Ovary (tissue), 3 donors: ENCODE measurements at regions not wholly inside any gene's neighbourhood (a gene's known extent, or its start where the extent isn't known, plus 50 kb on each side); places are given as distances from the start of the nearest gene placed in this dataset.

Source experiments
- CTCF ChIP-seq, 3 donors: fragments of 450-650 bp in 2 of 3; fragments of 200-600 bp in 1 of 3; IDR thresholded peaks; one replicate each; pipeline versions ENCODE4 v1.5.1 to v1.8.0; 2016 to 2022; ENCODE audit warnings: antibody characterized with exemption in 3 of 3, mild to moderate bottlenecking in 1 of 3
- EP300 ChIP-seq: sonication (generic); formaldehyde crosslinking; IDR thresholded peaks from one replicate; pipeline ENCODE4 v1.6.1; 2017; ENCODE audit warnings: antibody characterized with exemption
- donor health status: DM: no; HTN: no; CAD: no.

- TF ChIP-seq CTCF (IDR thresholded peaks at IDR 0.05) (no peak), EP300 (no peak)
These were observed 51.0 kb upstream of the MKRN3 start for GRCh38 chr15:23514484-23514883.
